Endothelial cell of umbilical vein (primary cell): ENCODE measurements at regions not wholly inside any gene's neighbourhood (a gene's known extent, or its start where the extent isn't known, plus 50 kb on each side); places are given as distances from the start of the nearest gene placed in this dataset.

Experiments used
- BruUV-seq: library from RNA; stranded (reverse); fragments of 400-500 nt; replicated peaks from 2 replicates; lab custom pipeline; 2021; lab: Mats Ljungman, UMichigan
- CTCF ChIA-PET: fragments of 300-600, 350-600 bp; sonication (Branson Sonifier 250); formaldehyde crosslinking; loops from one replicate; lab custom pipeline; 2021; ENCODE audit warnings: antibody characterized with exemption, inconsistent platforms; lab: Charles Lee
- POLR2A ChIA-PET: fragments of 300-600, 350-600 bp; sonication (Branson Sonifier 250); formaldehyde crosslinking; loops from one replicate; lab custom pipeline; 2021; ENCODE audit warnings: antibody characterized with exemption, inconsistent platforms; lab: Charles Lee
- DNase-seq: peaks from one replicate; pipeline ENCODE4 v3.0.0-alpha.2; 2011; ENCODE audit warnings: low read depth, low spot score
- FAIRE-seq: peaks from 2 replicates; lab custom pipeline; 2011; peaks lifted over from hg19 to GRCh38; lab: Jason Lieb, UNC
- H2AFZ ChIP-seq: 2 replicates; pipeline ENCODE4 v1.6.0; 2012; ENCODE audit warnings: low read depth, low read length, control low read depth, inconsistent platforms
- H3K27ac ChIP-seq: 2 replicates; pipeline ENCODE4 v1.5.1; 2011; ENCODE audit warnings: low read depth, mild to moderate bottlenecking, control low read depth, low read length, moderate library complexity; ENCODE audit not compliant: insufficient read depth
- H3K27me3 ChIP-seq, 2 experiments: 2 replicates each; pipeline versions ENCODE4 v1.6.0 to v1.6.1; 2011; ENCODE audit warnings: low read length in 2 of 2, mixed read lengths in 1 of 2; ENCODE audit not compliant: control insufficient read depth in 2 of 2, insufficient read depth in 2 of 2
- H3K36me3 ChIP-seq, 2 experiments: 2 replicates in 1 of 2; 3 replicates in 1 of 2; pipeline ENCODE4 v1.5.1; 2011; ENCODE audit warnings: low read length in 2 of 2, mild to moderate bottlenecking in 1 of 2, moderate library complexity in 1 of 2; ENCODE audit not compliant: control insufficient read depth in 2 of 2, insufficient read depth in 2 of 2; ENCODE audit errors: extremely low read depth in 1 of 2
- H3K4me1 ChIP-seq: 3 replicates; pipeline ENCODE4 v1.5.1; 2011; ENCODE audit warnings: mild to moderate bottlenecking, low read length; ENCODE audit not compliant: control insufficient read depth, insufficient read depth; ENCODE audit errors: extremely low read depth
- H3K4me2 ChIP-seq: 2 replicates; pipeline ENCODE4 v1.6.1; 2011; ENCODE audit warnings: low read length, control low read depth, mixed read lengths; ENCODE audit not compliant: insufficient read depth
- H3K4me3 ChIP-seq, 3 experiments: fragments of 200-600 bp in 1 of 3; sonication (generic), shearing (Covaris generic) in 1 of 3; replicated peaks in 1 of 3; 2 replicates each; pipeline ENCODE4 v1.5.1; 2011 to 2016; ENCODE audit warnings: control low read depth in 3 of 3, low read length in 3 of 3, mild to moderate bottlenecking in 2 of 3, inconsistent platforms in 1 of 3, low read depth in 1 of 3, moderate library complexity in 1 of 3; ENCODE audit not compliant: insufficient read depth in 1 of 3
- H3K79me2 ChIP-seq: 2 replicates; pipeline ENCODE4 v1.6.0; 2012; ENCODE audit warnings: low read length, inconsistent platforms; ENCODE audit not compliant: control insufficient read depth, insufficient read depth
- H3K9ac ChIP-seq: replicated peaks from 2 replicates; pipeline ENCODE3; 2011; ENCODE audit warnings: low read length, control low read depth; ENCODE audit not compliant: insufficient read depth; ENCODE audit errors: extremely low read depth
- H3K9me1 ChIP-seq: replicated peaks from 3 replicates; pipeline ENCODE4 v1.6.0; 2011; ENCODE audit warnings: mild to moderate bottlenecking, low read length; ENCODE audit not compliant: control insufficient read depth, insufficient read depth; ENCODE audit errors: extremely low read depth
- H3K9me3 ChIP-seq: replicated peaks from 2 replicates; pipeline ENCODE4 v1.5.1; 2012; ENCODE audit warnings: low read length, inconsistent platforms; ENCODE audit not compliant: control insufficient read depth, insufficient read depth
- H4K20me1 ChIP-seq: replicated peaks from 2 replicates; pipeline ENCODE3; 2011; ENCODE audit warnings: mild to moderate bottlenecking, low read length; ENCODE audit not compliant: control insufficient read depth, insufficient read depth; ENCODE audit errors: extremely low read depth
- EZH2 ChIP-seq: IDR thresholded peaks from 2 replicates; pipeline ENCODE4 v1.6.1; 2012; ENCODE audit warnings: borderline replicate concordance, low read depth, mild to moderate bottlenecking, moderate library complexity, low read length, inconsistent platforms; ENCODE audit not compliant: severe bottlenecking
- FOS ChIP-seq: IDR thresholded peaks from 2 replicates; pipeline ENCODE4 v1.6.1; 2011; ENCODE audit warnings: mild to moderate bottlenecking, low read length, moderate library complexity, borderline replicate concordance; ENCODE audit not compliant: insufficient read depth
- GATA2 ChIP-seq: IDR thresholded peaks from 2 replicates; pipeline ENCODE4 v1.7.0; 2011; ENCODE audit warnings: low read depth, mild to moderate bottlenecking, moderate library complexity, mixed read lengths, low read length; ENCODE audit not compliant: insufficient read length, insufficient read depth
- JUN ChIP-seq: IDR thresholded peaks from 2 replicates; pipeline ENCODE4 v1.6.1; 2011; ENCODE audit warnings: borderline replicate concordance, low read depth; ENCODE audit not compliant: insufficient read length, insufficient read depth
- MYC ChIP-seq: IDR thresholded peaks from one replicate; pipeline ENCODE4 v1.6.1; 2011; ENCODE audit warnings: mild to moderate bottlenecking, low read depth, low read length
- POLR2A ChIP-seq: IDR thresholded peaks from 2 replicates; pipeline ENCODE4 v1.6.1; 2012; ENCODE audit warnings: low read depth, mild to moderate bottlenecking, control low read depth, low read length
- POLR2AphosphoS5 ChIP-seq: IDR thresholded peaks from 2 replicates; pipeline ENCODE4 v1.6.1; 2012; ENCODE audit warnings: low read depth, mild to moderate bottlenecking, control low read depth, low read length, moderate library complexity; ENCODE audit not compliant: insufficient read depth
- dilution Hi-C: fragments of 300-500 bp; cut with MboI; formaldehyde crosslinking; loops from one replicate; pipeline ENCODE4 v1.15.0; 2019; ENCODE audit warnings: low sequenced_read_pairs; ENCODE audit not compliant: extremely low pct_ligation_motif_present
- intact Hi-C: fragments of 100-400 bp; cut with micrococcal nuclease; formaldehyde crosslinking; loops from one replicate; pipeline ENCODE4 v1.10.0; 2022
- TF ChIP-seq, protein P1 (sequence below), 2 donors: IDR thresholded peaks; 1 replicate in 1 of 2; 2 replicates in 1 of 2; pipeline ENCODE4 v1.5.1; 2011; ENCODE audit warnings: low read length in 2 of 2, mild to moderate bottlenecking in 2 of 2, moderate library complexity in 2 of 2, control low read depth in 1 of 2, inconsistent platforms in 1 of 2, low read depth in 1 of 2; ENCODE audit not compliant: insufficient read depth in 1 of 2; ENCODE audit errors: extremely low read depth in 1 of 2
- TF ChIP-seq, protein P2 (sequence below): IDR thresholded peaks from 2 replicates; pipeline ENCODE4 v1.6.1; 2011; ENCODE audit not compliant: insufficient read depth, insufficient read length

DNA sequence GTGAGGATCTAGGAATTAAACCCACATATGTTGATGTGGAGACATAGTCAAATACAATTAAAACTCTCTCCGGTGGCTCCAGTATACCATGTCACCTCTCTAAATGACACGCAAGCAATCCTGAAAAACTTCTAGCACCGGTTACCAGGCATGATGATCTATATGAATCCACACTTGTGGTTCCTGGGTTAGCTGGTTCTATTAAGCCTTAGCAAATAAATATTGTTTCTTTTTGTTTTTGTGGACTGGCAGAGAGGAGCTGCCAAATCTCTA, 104.8 kb downstream of the SEC61B start:
- dilution Hi-C loops (no loop called here), intact Hi-C loops (no loop called here)
- no peak overlapping the region for H2AFZ ChIP-seq
- H3K9ac ChIP-seq, result no peak overlapping the region
- no peak overlapping the region for H3K4me2 ChIP-seq
- TF ChIP-seq, protein P1, sequence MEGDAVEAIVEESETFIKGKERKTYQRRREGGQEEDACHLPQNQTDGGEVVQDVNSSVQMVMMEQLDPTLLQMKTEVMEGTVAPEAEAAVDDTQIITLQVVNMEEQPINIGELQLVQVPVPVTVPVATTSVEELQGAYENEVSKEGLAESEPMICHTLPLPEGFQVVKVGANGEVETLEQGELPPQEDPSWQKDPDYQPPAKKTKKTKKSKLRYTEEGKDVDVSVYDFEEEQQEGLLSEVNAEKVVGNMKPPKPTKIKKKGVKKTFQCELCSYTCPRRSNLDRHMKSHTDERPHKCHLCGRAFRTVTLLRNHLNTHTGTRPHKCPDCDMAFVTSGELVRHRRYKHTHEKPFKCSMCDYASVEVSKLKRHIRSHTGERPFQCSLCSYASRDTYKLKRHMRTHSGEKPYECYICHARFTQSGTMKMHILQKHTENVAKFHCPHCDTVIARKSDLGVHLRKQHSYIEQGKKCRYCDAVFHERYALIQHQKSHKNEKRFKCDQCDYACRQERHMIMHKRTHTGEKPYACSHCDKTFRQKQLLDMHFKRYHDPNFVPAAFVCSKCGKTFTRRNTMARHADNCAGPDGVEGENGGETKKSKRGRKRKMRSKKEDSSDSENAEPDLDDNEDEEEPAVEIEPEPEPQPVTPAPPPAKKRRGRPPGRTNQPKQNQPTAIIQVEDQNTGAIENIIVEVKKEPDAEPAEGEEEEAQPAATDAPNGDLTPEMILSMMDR (IDR thresholded peaks at IDR 0.05; ENCODE audit: extremely low read depth in 1 of 2, insufficient read depth in 1 of 2, low read depth in 1 of 2, low read length in 2 of 2), result no peak
- no peak for TF ChIP-seq EZH2
- no peak for TF ChIP-seq FOS
- TF ChIP-seq, protein P2, sequence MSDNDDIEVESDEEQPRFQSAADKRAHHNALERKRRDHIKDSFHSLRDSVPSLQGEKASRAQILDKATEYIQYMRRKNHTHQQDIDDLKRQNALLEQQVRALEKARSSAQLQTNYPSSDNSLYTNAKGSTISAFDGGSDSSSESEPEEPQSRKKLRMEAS, result no peak
- TF ChIP-seq JUN, result no peak
- no peak for TF ChIP-seq POLR2A
- no peaks in the 10 kb centered on the region for H3K9me1 ChIP-seq
- H4K20me1 ChIP-seq, result no peaks in the 10 kb centered on the region
- H3K36me3 ChIP-seq, result no peaks in the 10 kb centered on the region
- DNase-seq (no peak), FAIRE-seq (no peak)
- ChIA-PET POLR2A (no interaction called here), CTCF (no interaction called here)
- no peak overlapping the region for H3K27ac ChIP-seq
- no TSS peak for BruUV-seq
- H3K27me3 ChIP-seq, result peaks cover 2 to 10% of the 10 kb centered on the region in 2 experiments
- H3K79me2 ChIP-seq, result no peaks in the 10 kb centered on the region
- no peaks in the 10 kb centered on the region for H3K9me3 ChIP-seq
- no peak overlapping the region for H3K4me3 ChIP-seq
- H3K4me1 ChIP-seq, result no peaks in the 10 kb centered on the region

DNA sequence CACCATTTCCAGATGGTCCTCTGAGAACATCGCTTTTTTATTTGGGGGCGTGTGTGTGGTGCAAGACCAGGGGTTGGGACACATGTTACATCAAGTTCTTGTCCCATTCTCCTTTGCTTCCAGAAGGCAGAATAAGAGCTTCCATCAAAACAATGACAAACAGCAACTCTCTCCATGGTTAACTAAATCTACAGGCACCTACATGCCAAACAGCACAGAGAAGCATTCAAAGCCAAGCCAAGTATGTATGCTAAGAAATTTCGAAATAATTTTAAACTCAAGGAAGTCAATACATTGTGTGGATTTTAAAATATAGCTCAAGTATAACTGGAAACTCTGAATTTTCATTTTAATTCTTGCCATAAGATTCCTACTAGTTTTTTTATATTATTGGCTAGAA, 105.6 kb downstream of the SEC61B start:
- DNase-seq, result no peak
- Histone ChIP-seq H2AFZ (no peak overlapping the region), H3K9me1 (no peaks in the 10 kb centered on the region), H3K4me3 (no peak overlapping the region), H3K9ac (no peak overlapping the region), H3K4me1 (no peaks in the 10 kb centered on the region), H3K27ac (no peak overlapping the region), H3K79me2 (no peaks in the 10 kb centered on the region), H3K4me2 (no peak overlapping the region), H3K9me3 (no peaks in the 10 kb centered on the region), H3K36me3 (no peaks in the 10 kb centered on the region), H4K20me1 (no peaks in the 10 kb centered on the region), H3K27me3 (peaks cover 2 to 10% of the 10 kb centered on the region in 2 experiments)
- dilution Hi-C loops, result no loop called here
- CTCF ChIA-PET, result no interaction called here
- no peak for TF ChIP-seq POLR2AphosphoS5
- TF ChIP-seq, protein P2, result no peak
- TF ChIP-seq, protein P1 (IDR thresholded peaks at IDR 0.05; ENCODE audit: extremely low read depth in 1 of 2, insufficient read depth in 1 of 2, low read depth in 1 of 2, low read length in 2 of 2), result no peak
- TF ChIP-seq MYC, result no peak
- no peak for TF ChIP-seq EZH2
- no peak for TF ChIP-seq JUN
- TF ChIP-seq GATA2, result no peak
- no peak for TF ChIP-seq FOS
- intact Hi-C loops, result no loop called here
- no TSS peak for BruUV-seq
- FAIRE-seq, result no peak
- POLR2A ChIA-PET, result no interaction called here
